CD4-positive, alpha-beta T cell treated with Interleukin-17A for 4 hours (primary cell): ENCODE measurements at regions not wholly inside any gene's neighbourhood (a gene's known extent, or its start where the extent isn't known, plus 50 kb on each side); places are given as distances from the start of the nearest gene placed in this dataset.

Source experiments
- DNase-seq: peaks from one replicate; pipeline ENCODE4 v3.0.0-alpha.2; 2020; ENCODE audit warnings: mixed read lengths

- DNase-seq, result no peak
Measured at GRCh38 chr5:3393122-3393919, 202.3 kb upstream of the IRX1 start.

- DNase-seq, result peak; percentile 35
Measured at GRCh38 chr5:3392306-3392939, 203.2 kb upstream of the IRX1 start.

- DNase-seq, result no peak
Measured at GRCh38 chr5:3391210-3391609, 204.4 kb upstream of the IRX1 start.

GRCh38 chr5:3389471-3390026 is 206.1 kb upstream of the IRX1 start:
- no peak for DNase-seq

DNA sequence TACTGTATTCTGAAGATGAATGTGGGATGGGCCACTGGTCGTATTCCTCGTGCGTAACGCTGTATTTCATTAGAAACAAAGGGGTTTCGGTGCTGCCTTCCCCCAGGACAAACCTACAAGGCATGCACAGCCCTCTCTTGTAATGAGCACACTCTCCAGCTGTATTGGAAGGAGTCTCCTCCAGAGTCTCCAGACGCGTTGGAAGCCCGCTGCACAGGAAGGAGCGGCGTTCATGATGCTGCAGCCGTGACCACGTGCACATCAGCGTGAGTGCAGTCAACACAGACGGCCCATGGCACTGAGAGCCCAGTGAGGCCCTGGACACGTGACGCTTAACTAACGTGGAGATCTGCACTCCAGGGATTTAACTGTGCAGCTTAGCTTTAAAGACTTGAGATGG is 209.0 kb upstream of the IRX1 start:
- DNase-seq, result no peak

DNA sequence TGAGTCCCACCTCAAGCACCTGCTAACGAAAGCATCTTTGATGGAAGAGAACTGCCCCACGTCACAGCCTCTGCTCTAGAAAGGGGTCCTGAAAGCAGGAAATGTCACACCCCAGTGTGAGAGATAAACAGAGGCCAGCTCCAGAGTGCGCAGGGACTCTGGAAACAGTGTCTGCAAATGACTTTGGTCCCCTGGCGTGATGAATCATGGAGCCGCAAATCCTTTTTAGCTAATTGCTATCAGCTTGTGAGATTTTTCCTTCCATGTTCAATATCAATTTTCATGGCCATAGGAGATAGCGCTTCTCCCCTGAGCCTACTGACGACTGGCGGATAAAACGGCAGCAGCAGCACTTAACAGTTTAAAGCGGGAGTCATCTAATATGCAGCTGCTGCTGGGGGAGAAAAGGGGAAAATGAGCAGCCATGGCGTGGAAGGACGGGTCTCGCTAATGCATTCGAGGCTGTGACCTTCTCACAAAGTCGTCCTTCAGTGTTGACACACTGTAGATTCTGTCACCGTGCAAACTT is 209.6 kb upstream of the IRX1 start:
- no peak for DNase-seq

DNA sequence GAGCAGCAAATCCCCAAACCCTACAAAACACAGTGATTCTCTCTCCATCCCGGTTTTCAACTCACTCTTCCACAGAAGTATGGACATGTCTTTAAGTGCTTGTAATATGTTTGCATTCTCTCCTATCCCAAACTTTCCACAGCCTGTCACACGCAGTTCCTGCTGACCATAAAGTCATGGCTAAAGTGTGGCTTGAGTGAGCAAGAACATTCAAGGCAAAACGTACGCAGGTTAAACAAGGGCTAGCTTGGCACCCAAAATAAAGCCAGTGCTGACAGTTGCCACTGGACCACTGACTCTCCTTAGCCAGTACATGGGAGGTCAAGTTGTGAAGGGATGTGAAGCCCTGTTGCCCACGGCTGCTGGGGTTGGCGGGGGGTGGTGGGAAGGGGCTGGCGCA is 211.1 kb upstream of the IRX1 start:
- DNase-seq, result no peak

GRCh38 chr5:3382782-3383181 is 212.8 kb upstream of the IRX1 start:
- DNase-seq, result no peak

- DNase-seq, result no peak
Measured at GRCh38 chr5:3382151-3382550, 213.5 kb upstream of the IRX1 start.

DNA sequence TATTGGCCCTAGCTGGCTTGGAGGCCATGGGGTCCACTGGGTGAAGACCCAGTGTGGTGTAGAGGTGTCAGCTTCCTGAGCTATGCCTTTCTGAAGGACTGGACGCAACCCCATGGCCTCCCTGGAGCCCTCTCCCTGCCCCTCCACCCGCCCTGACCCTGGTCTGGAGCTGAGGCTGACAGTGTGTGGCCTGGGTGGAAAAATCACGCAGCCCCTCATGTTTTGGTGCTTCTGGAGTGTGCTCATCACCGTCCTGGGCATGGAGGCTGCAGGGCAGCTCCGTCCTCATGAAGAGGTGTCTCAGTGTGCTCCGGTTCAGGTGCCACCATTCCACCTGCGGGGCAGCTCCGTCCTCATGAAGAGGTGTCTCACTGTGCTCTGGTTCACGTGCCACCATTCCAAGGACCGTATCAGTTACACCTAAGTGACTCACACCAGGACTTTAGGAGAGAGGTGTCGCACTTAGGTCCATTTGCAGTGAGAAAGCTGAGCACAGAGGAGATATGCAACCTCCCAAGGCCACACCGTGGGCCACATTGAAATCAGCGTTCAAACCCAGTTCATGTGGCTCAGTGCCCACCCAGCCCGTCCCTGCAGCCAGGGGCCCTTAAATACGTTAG is 214.3 kb upstream of the IRX1 start:
- no peak for DNase-seq

DNA sequence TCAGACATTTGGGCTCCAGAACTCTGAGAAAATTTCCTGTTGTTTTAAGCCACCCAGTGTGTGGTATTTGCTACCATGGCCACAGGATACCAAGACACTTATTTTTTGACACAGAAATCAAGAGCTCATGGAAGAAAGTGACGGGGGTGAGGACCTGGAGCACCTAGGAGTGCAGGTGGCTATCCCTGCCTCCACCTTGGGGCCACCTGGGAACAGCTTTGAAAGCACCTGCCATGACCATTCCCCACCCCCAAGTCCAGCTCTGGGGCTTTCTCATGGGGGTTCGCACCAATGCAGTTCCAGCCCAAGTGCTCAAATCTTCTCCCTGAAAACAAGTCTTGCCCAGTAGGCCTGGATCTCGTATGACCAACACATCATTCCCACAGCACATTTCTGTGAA is 214.9 kb upstream of the IRX1 start:
- DNase-seq, result no peak

- DNase-seq, result no peak
Measured at GRCh38 chr5:3377831-3378230, 217.8 kb upstream of the IRX1 start.

- no peak for DNase-seq
Measured at GRCh38 chr5:3377176-3377575, 218.5 kb upstream of the IRX1 start.

GRCh38 chr5:3376611-3377010 is 219.0 kb upstream of the IRX1 start:
- DNase-seq, result no peak

DNA sequence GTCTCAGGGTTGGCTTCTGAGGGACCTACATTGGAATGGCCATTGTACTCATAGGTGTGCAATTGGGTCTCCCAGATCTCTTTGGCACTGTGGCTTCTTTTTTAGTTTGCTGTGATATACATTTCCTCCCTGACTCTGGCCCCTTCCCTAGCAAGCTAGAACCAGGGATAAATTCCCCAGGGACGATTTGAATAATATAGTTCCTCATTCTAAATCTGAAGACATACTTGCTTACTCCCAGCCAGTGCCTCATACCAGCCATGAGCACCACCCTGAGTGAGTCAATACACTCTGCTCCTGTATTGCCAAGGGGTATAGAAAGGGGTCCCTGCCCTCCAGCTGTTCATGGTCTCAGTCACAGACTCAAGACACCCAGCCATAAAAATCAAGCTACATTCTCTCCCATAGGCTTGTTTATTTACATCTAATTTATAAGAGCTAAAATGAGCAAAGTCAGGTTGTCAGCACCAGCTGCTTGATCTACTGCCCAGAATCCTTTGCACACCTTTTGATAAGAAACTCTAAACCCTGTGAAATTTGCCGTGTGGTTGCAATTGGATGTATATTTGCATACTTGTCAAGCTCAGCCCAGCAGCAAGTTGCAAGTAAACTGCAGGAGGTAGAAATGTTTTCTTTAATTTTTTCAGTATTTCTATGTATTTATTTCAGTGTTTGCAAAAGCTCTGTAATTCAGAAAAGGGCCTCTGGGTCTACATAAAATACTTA is 219.9 kb upstream of the IRX1 start:
- DNase-seq, result no peak

DNA sequence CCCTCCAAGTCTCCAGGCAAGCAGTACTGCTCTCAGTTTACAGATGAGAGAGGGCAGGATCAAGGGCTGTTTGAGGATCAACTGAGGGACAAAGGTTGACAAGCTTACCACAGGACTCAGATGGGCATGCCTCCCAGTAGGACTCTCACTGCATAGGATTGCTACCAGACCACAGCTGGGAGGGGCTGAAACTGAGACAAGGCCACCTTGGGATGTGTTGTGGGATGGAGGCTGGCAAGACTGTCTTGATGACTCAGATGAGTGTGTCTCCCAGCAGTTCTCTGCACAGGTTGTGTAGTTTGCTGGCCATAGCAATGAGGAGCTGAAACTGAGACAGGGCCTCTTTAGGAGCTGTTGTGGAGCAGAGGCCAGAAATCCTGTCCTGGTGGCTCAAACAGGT is 222.2 kb upstream of the IRX1 start:
- DNase-seq, result no peak

- no peak for DNase-seq
Measured at GRCh38 chr5:3372289-3372688, 223.3 kb upstream of the IRX1 start.

GRCh38 chr5:3365501-3366215 is 230.0 kb upstream of the IRX1 start:
- DNase-seq, result no peak

DNA sequence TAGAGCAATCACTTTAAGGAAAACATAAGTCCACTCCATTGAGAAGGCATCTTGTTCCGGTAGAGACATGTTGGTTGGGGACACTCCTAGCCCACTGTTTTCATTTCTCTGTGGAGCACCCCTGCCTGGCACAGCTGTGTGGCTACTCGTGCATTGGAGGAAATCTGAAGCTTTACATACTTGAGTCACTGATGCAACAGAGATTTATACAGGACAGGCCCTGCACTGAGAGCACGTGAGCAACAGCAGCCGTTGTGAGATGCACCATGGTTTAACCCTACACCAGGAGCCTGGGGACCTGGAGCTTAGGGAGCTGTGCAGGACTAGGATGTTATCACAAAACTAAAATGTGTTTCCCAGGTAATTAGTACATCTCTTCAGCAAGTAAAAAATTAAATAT is 230.7 kb upstream of the IRX1 start:
- no peak for DNase-seq

DNA sequence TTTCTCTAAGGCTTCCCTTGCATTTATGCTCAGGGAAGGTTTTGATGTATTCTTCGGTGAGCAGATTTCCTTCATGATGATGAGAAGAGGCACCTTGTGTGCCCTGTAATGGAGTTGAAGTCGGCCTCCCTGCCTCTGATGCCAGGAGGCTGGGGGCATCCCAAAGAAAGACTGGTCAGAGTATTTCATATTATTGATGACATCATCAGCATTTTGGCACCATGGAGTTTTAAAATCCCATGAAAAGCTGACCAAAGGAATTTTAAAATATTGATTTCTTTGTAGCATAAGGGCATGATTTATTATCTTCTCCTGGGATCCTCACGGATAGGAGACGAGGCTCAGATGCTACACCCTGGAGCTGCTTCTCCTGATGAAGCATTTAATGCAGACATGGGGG is 231.2 kb upstream of the IRX1 start:
- DNase-seq, result no peak

DNA sequence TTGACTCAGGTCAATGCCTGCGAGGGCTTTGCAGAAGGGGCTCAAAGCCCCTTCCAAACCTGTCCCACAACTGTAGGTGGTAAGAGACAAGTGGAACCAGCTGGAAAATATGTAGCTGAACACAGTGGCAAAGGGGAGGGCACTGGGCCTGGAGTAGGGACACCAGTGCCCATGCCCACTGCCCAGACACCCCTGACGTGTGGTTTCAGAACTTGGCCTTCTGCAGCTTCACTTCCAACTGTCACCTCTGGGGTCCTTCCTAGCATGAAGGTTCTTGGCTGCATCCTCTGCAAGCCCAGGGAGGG is 233.1 kb upstream of the IRX1 start:
- DNase-seq, result no peak

- no peak for DNase-seq
Measured at GRCh38 chr5:3361811-3362605, 233.6 kb upstream of the IRX1 start.
